GM18505 (cell line): ENCODE measurements at regions not wholly inside any gene's neighbourhood (a gene's known extent, or its start where the extent isn't known, plus 50 kb on each side); places are given as distances from the start of the nearest gene placed in this dataset.
"Not testable (repeated sequence)": the region's sequence is repeated elsewhere in the genome, so short reads cannot be mapped to it uniquely, and the experiment has no call there.

ENCODE experiments used
- ATAC-seq: cut with Tn5 transposase; IDR thresholded peaks from one replicate; pipeline ENCODE4 v1.9.1; 2021; ENCODE audit not compliant: unreplicated experiment
- POLR2A ChIP-seq: IDR thresholded peaks from 4 replicates; pipeline ENCODE4 v1.6.1; 2011; ENCODE audit warnings: borderline replicate concordance; ENCODE audit not compliant: insufficient read depth, insufficient read length; ENCODE audit errors: extremely low read depth

DNA sequence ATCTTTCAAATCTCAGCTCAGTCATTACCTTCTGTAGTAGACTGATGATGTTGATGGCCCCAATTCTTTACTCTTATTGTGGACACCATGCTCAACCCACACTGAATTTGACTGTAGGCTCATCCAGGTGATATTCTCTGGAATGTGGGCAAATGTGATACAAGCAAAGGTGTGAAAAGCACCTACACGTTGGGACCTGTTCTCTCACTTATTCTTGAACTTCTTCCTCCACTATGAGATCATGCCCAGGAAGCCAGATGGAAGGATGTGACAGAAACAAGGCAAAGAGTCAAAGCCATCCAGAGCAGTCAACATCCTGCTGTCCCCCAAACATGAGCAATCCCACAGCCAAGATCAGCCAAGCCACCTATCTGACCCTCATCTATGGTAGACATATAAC, 471.2 kb upstream of the UBE2E2 start:
- TF ChIP-seq POLR2A: no peak
- ATAC-seq: no peak

DNA sequence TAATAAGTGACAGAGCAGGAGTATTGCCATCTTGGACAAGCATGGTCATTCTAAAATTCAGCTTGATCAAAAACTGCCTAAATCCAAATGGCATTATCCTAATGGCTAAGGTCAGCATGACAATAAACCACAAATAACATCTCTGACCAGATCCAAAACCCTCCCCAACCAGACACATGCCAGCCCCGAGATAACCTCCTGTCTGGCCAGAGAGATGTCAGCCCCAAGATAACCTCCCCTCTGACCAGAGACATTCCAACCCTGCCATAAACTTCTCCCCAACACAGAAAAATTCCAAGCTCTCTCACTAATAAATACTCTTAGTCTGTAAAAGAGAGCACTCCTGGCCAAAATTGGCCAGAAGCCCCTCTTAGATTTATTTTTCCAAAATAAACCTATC, 470.5 kb upstream of the UBE2E2 start:
- no peak for TF ChIP-seq POLR2A
- no peak for ATAC-seq

- TF ChIP-seq POLR2A: no peak
- no peak for ATAC-seq
Measured at GRCh38 chr3:22734207-22734606, 468.9 kb upstream of the UBE2E2 start.

DNA sequence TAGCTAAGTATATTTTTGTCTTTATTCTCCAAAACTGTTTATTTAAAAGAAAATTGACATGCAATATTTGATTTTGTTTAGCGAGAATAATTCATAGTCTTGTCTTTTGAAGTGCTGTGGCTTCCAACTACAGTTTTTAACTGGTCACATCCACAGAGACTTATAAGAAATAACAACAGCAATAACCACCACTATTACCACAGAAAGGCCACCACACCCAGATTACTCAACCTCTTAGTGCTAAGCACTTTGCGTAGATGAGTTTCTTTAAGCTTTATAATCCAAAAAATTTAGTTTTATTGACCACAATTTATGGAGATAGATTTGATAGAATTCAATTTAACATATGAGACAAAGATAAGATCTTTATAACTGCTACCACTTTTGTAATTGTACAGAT, 468.4 kb upstream of the UBE2E2 start:
- no peak for TF ChIP-seq POLR2A
- no peak for ATAC-seq

- no peak for TF ChIP-seq POLR2A
- ATAC-seq: no peak
Measured at GRCh38 chr3:22735373-22735772, 467.8 kb upstream of the UBE2E2 start.

DNA sequence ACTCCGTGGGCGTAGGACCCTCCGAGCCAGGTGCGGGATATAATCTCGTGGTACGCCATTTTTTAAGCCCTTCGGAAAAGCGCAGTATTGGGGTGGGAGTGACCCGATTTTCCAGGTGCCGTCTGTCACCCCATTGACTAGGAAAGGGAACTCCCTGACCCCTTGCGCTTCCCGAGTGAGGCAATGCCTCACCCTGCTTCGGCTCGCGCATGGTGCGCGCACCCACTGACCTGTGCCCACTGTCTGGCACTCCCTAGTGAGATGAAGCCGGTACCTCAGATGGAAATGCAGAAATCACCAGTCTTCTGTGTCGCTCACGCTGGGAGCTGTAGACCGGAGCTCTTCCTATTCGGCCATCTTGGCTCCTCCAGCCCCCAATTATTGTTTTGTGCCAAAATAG, 459.7 kb upstream of the UBE2E2 start:
- ATAC-seq: not testable (repeated sequence)

DNA sequence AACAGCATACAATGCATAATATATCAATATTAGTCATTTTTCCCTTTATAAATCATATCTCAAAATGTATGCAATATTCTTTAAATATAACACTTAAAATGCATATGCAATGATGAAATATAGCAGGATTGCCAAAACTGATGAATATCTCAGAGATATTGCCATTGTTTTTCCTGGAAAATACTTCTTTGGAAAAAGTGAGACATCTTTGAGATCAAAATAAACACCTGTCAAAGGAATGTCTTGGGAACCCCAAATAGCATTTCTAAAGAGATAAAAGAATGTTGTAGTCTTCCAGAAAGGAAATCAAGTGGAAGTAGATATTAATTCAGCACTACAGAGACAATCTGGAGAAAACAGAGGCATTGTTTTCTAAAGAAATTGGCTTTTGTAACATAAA, 457.8 kb upstream of the UBE2E2 start:
- no peak for TF ChIP-seq POLR2A
- no peak for ATAC-seq

GRCh38 chr3:22746221-22746620, 456.9 kb upstream of the UBE2E2 start:
- ATAC-seq: no peak
- TF ChIP-seq POLR2A: no peak

DNA sequence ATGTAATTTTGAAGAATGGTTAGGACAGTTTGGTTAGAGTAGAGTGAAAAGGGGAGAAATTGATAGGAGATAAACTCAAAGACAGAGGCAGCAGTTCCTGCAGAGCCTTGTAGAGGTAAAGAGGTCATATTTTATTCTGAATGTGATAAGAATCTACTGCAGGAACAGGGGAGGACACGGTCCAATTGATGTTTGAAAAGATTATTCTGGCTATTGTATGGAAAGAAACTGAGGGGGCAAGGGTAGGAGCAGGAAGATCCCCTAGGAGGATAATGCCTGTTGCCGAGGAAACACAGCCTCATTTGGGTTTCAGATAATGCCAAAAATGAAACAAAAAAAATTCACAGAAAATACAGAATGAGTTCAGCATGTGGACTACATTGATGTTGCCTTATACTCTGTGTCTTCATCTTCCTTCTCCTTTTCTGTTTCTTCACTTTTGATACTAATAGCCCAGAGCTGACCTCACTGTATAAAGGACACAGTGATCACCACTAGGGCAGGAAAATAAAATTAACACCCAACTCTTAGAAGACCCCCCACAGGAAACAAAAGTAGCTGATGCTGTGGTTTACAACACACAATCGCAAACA, 454.6 kb upstream of the UBE2E2 start:
- no peak for TF ChIP-seq POLR2A
- no peak for ATAC-seq

GRCh38 chr3:22759636-22760310, 443.4 kb upstream of the UBE2E2 start:
- ATAC-seq: no peak
- TF ChIP-seq POLR2A: no peak

DNA sequence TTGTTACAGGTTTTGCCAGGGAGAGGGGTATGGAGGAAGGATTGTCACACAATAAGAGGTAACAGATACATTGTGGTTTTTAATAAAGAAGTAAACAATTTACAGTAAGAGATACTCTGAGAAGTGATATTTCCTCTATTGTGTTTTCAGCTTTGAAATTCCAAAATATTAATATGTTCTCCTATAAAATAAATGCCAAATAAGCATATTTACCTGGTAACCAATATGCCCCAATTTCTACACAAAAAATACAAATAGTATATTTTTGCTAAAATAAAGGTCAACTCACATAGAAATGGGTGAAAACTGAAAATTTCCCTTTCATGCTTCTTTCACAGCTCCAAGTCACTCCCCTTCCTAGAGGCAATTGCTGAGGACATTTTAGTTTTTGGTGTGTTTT, 437.4 kb upstream of the UBE2E2 start:
- no peak for ATAC-seq
- no peak for TF ChIP-seq POLR2A

- no peak for ATAC-seq
- no peak for TF ChIP-seq POLR2A
Measured at GRCh38 chr3:22777834-22778233, 425.3 kb upstream of the UBE2E2 start.

GRCh38 chr3:22779737-22780136, 423.4 kb upstream of the UBE2E2 start:
- ATAC-seq: no peak
- TF ChIP-seq POLR2A: no peak

DNA sequence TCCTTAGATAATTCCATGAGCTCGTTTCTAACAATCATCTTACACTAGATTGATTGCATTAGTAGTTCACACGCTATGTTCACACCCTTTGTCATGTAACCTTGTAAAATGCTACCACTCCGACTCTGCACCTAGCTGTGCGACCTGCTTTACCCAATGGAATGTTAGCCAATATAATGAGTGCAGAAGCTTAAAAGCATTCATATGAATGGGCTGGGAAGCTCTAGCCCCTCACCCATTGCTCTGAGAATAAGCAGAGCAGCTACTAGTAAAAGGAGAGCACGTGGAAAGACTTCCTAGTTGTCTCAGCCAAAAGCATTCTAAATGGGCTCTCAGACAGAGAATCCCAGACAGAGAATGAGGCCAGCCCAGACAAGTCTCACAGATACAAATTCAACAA, 410.6 kb upstream of the UBE2E2 start:
- no peak for ATAC-seq

DNA sequence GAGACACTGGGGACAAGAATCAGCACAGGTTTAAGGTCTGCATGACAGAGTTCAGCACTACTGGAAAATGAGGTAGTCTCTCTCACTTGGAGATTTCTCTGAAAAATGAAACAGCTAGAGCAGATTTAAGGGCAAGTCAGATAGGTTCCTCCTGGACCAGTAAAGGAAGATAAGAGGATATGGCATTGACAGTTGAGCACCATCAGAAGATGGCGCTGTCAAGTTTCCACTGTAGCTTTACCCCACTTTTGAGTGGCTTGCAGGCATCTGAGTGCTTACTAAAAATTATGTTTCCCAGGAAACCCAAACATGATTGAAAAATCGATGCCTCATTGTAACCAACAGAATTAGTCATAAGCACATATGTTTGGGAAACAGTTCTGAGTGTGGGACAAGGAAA, 407.2 kb upstream of the UBE2E2 start:
- no peak for ATAC-seq
- TF ChIP-seq POLR2A: no peak

More for the DNA sequence above, 410.6 kb upstream of the UBE2E2 start:
- no peak for TF ChIP-seq POLR2A

DNA sequence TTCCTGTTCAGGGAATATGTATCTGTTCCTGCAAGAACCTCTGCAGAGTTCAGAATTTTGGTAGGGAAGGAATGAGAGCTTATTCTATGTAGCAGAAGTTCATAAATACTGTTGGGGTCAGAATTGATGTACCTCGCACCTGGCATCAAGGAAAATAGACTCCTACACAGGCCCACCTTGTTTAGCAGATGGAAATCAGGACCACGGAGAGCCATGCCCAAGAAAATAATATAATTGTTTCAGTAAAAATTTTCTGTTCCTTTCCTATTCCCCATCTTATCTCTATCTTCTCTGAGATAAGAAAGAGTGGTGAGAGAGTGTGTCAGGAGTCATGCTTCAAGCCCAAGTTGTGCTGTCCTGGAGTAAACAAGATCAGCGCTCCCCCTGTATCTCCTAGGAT, 404.7 kb upstream of the UBE2E2 start:
- TF ChIP-seq POLR2A: no peak
- no peak for ATAC-seq

DNA sequence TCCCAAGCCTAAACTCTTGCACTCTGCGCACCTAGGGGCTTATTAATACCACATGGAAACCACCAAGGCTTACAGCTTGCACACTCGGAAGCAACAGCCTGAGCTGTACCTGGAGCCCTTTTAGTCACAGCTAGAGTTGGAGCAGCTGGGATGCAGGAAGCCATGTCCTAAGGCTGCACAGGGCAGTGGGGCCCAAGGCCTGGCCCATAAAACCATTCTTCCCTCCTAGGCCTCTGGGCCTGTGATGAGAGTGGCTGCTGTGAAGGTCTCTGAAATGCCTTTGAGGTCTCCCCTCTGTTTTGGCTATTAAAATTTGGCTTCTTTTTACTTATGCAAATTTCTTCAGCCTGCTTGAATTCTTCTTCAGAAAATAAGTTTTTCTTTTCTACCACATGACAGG, 383.9 kb upstream of the UBE2E2 start:
- TF ChIP-seq POLR2A: no peak
- no peak for ATAC-seq
